H9 (cell line): ENCODE measurements at regions not wholly inside any gene's neighbourhood (a gene's known extent, or its start where the extent isn't known, plus 50 kb on each side); places are given as distances from the start of the nearest gene placed in this dataset.

Source experiments
- DNase-seq: peaks from one replicate; pipeline ENCODE4 v3.0.0-alpha.2; 2017
- H2AFZ ChIP-seq: one replicate; pipeline ENCODE4 v1.6.1; 2013; ENCODE audit warnings: mild to moderate bottlenecking, low read length, control low read depth, moderate library complexity
- H2AK5ac ChIP-seq: 2 replicates; pipeline ENCODE4 v1.6.1; 2013; ENCODE audit warnings: low read length, control low read depth, mixed read lengths; ENCODE audit not compliant: insufficient read length
- H2BK120ac ChIP-seq: one replicate; pipeline ENCODE4 v1.6.1; 2013; ENCODE audit warnings: low read depth, mild to moderate bottlenecking, low read length, control low read depth, inconsistent platforms; ENCODE audit not compliant: poor library complexity, severe bottlenecking
- H2BK12ac ChIP-seq: 2 replicates; pipeline ENCODE4 v1.6.1; 2013; ENCODE audit warnings: low read length, control low read depth, mixed read lengths, low read depth; ENCODE audit not compliant: insufficient read length
- H2BK15ac ChIP-seq: 2 replicates; pipeline ENCODE4 v1.6.1; 2013; ENCODE audit warnings: low read depth, low read length, control low read depth
- H2BK20ac ChIP-seq: one replicate; pipeline ENCODE4 v1.6.1; 2013; ENCODE audit warnings: low read depth, mild to moderate bottlenecking, low read length, control low read depth, inconsistent platforms; ENCODE audit not compliant: poor library complexity, severe bottlenecking
- H2BK5ac ChIP-seq: 2 replicates; pipeline ENCODE4 v1.6.1; 2013; ENCODE audit warnings: low read length, control low read depth, mixed read lengths; ENCODE audit not compliant: insufficient read length
- H3K14ac ChIP-seq: 2 replicates; pipeline ENCODE4 v1.6.1; 2013; ENCODE audit warnings: low read length, control low read depth; ENCODE audit not compliant: insufficient read depth
- H3K18ac ChIP-seq: 2 replicates; pipeline ENCODE4 v1.6.1; 2013; ENCODE audit warnings: low read depth, mild to moderate bottlenecking, mixed read lengths, low read length, control low read depth; ENCODE audit not compliant: insufficient read length
- H3K23ac ChIP-seq: 2 replicates; pipeline ENCODE4 v1.6.1; 2013; ENCODE audit warnings: low read length, control low read depth, mixed read lengths, low read depth; ENCODE audit not compliant: insufficient read length
- H3K23me2 ChIP-seq: 2 replicates; pipeline ENCODE4 v1.6.1; 2013; ENCODE audit warnings: low read depth, mild to moderate bottlenecking, mixed read lengths, low read length, control low read depth; ENCODE audit not compliant: insufficient read length, poor library complexity, severe bottlenecking
- H3K27ac ChIP-seq: 2 replicates; pipeline ENCODE4 v1.5.1; 2013; ENCODE audit warnings: low read length, control low read depth, mixed read lengths, low read depth; ENCODE audit not compliant: insufficient read length
- H3K27me3 ChIP-seq: 2 replicates; pipeline ENCODE4 v1.6.1; 2013; ENCODE audit warnings: low read length, control low read depth, inconsistent platforms; ENCODE audit not compliant: insufficient read depth
- H3K4ac ChIP-seq: 2 replicates; pipeline ENCODE4 v1.6.1; 2013; ENCODE audit warnings: low read depth, mild to moderate bottlenecking, control low read depth, inconsistent platforms, low read length, moderate library complexity
- H3K4me1 ChIP-seq: 2 replicates; pipeline ENCODE4 v1.6.1; 2013; ENCODE audit warnings: low read length, control low read depth, inconsistent platforms; ENCODE audit not compliant: insufficient read depth
- H3K4me2 ChIP-seq: 2 replicates; pipeline ENCODE4 v1.6.1; 2013; ENCODE audit warnings: low read length, control low read depth, mixed read lengths; ENCODE audit not compliant: insufficient read length, insufficient read depth
- H3K56ac ChIP-seq: 2 replicates; pipeline ENCODE4 v1.6.1; 2013; ENCODE audit warnings: low read depth, mild to moderate bottlenecking, mixed read lengths, low read length, control low read depth; ENCODE audit not compliant: insufficient read length
- H3K79me1 ChIP-seq: 2 replicates; pipeline ENCODE4 v1.6.1; 2013; ENCODE audit warnings: low read depth, mild to moderate bottlenecking, moderate library complexity, low read length, control low read depth, inconsistent platforms; ENCODE audit not compliant: insufficient read depth, poor library complexity, severe bottlenecking
- H3K79me2 ChIP-seq: 2 replicates; pipeline ENCODE4 v1.6.1; 2013; ENCODE audit warnings: low read length, control low read depth, inconsistent platforms; ENCODE audit not compliant: insufficient read depth
- H3K9ac ChIP-seq: 2 replicates; pipeline ENCODE4 v1.6.1; 2013; ENCODE audit warnings: low read length, control low read depth, mixed read lengths; ENCODE audit not compliant: insufficient read length; ENCODE audit errors: extremely low read depth
- H3K9me3 ChIP-seq: one replicate; pipeline ENCODE4 v1.6.1; 2013; ENCODE audit warnings: low read depth, low read length, inconsistent platforms; ENCODE audit not compliant: control insufficient read depth
- H3T11ph ChIP-seq: one replicate; pipeline ENCODE4 v1.6.1; 2013; ENCODE audit warnings: mild to moderate bottlenecking, low read length, control low read depth, inconsistent platforms
- H4K20me1 ChIP-seq: one replicate; pipeline ENCODE4 v1.6.1; 2013; ENCODE audit not compliant: control insufficient read depth, insufficient read length, insufficient read depth
- H4K5ac ChIP-seq: 2 replicates; pipeline ENCODE4 v1.6.1; 2013; ENCODE audit warnings: low read depth, mild to moderate bottlenecking, mixed read lengths, low read length, control low read depth; ENCODE audit not compliant: insufficient read length
- H4K8ac ChIP-seq: replicated peaks from 2 replicates; pipeline ENCODE4 v1.6.1; 2013; ENCODE audit warnings: low read length, control low read depth, mixed read lengths, low read depth; ENCODE audit not compliant: insufficient read length
- H4K91ac ChIP-seq: 2 replicates; pipeline ENCODE4 v1.6.1; 2013; ENCODE audit warnings: low read depth, mild to moderate bottlenecking, moderate library complexity, mixed read lengths, low read length, control low read depth; ENCODE audit not compliant: insufficient read length
- H3K27ac Mint-ChIP-seq, 3 experiments: 2 replicates in 2 of 3; 3 replicates in 1 of 3; pipeline ENCODE4 v1.8.0; 2020 to 2021; ENCODE audit warnings: mixed read lengths in 3 of 3, mild to moderate bottlenecking in 1 of 3, moderate library complexity in 1 of 3
- H3K27me3 Mint-ChIP-seq: 2 replicates; pipeline ENCODE4 v1.8.0; 2021; ENCODE audit warnings: low read depth, mild to moderate bottlenecking, moderate library complexity, mixed read lengths
- H3K36me3 Mint-ChIP-seq, 3 experiments: 2 replicates in 2 of 3; 3 replicates in 1 of 3; pipeline ENCODE4 v1.8.0; 2020 to 2021; ENCODE audit warnings: low read depth in 3 of 3, mixed read lengths in 3 of 3; ENCODE audit not compliant: insufficient read depth in 1 of 3
- H3K4me1 Mint-ChIP-seq, 2 experiments: 2 replicates each; pipeline ENCODE4 v1.8.0; 2020; ENCODE audit warnings: mixed read lengths in 2 of 2
- H3K4me3 Mint-ChIP-seq, 2 experiments: 2 replicates in 1 of 2; 3 replicates in 1 of 2; pipeline ENCODE4 v1.8.0; 2020 to 2021; ENCODE audit warnings: mild to moderate bottlenecking in 2 of 2, mixed read lengths in 2 of 2, moderate library complexity in 1 of 2
- H3K9me3 Mint-ChIP-seq, 2 experiments: 2 replicates in 1 of 2; 3 replicates in 1 of 2; pipeline ENCODE4 v1.8.0; 2020; ENCODE audit warnings: mild to moderate bottlenecking in 2 of 2, mixed read lengths in 2 of 2, moderate library complexity in 1 of 2
- CTCF ChIP-seq: fragments of 200-600 bp; sonication (generic); conservative IDR thresholded peaks from 3 replicates; pipeline ENCODE4 v1.8.0; 2021; ENCODE audit warnings: antibody characterized with exemption, mild to moderate bottlenecking
- WGBS: extraction: QIAGEN DNeasy Blood & Tissue Kit; methylation state at CpG from one replicate; pipeline ENCODE4 v1.1.7; 2013; ENCODE audit warnings: missing lambda C conversion rate, low lambda C conversion rate, mixed read lengths; ENCODE audit not compliant: insufficient read length; ENCODE audit errors: extremely low coverage; 5-methylcytosine and 5-hydroxymethylcytosine counted together

- no peak overlapping the region for H3T11ph ChIP-seq
These were observed 146.4 kb upstream of the STXBP5 start for GRCh38 chr6:147057705-147058342.

More at GRCh38 chr6:147057705-147058342, 146.4 kb upstream of the STXBP5 start:
- H2AK5ac ChIP-seq = no peak overlapping the region
- Mint-ChIP-seq H3K27me3 (no peaks in the 10 kb centered on the region; the same call in 1 of the 2 replicates), H3K36me3 (no peaks in the 10 kb centered on the region), H3K4me1 (peaks cover 28 to 30% of the 10 kb centered on the region in 2 experiments), H3K9me3 (no peaks in the 10 kb centered on the region), H3K4me3 (no peak overlapping the region), H3K27ac (peak overlapping the region in 1 of 3 experiments; percentile 60; a peak in 1 of 7 replicates)
- no peaks in the 10 kb centered on the region for H3K79me2 ChIP-seq
- H3K4me1 ChIP-seq = peaks cover 8% of the 10 kb centered on the region; the same call in 1 of the 2 replicates
- no peak overlapping the region for H3K56ac ChIP-seq
- no peak overlapping the region for H3K4me2 ChIP-seq
- H4K5ac ChIP-seq = no peak overlapping the region
- no peak overlapping the region for H2AFZ ChIP-seq
- H4K91ac ChIP-seq = no peak overlapping the region
- no peaks in the 10 kb centered on the region for H3K79me1 ChIP-seq
- no peaks in the 10 kb centered on the region for H3K27me3 ChIP-seq
- no peak overlapping the region for H2BK12ac ChIP-seq
- no peak overlapping the region for H2BK20ac ChIP-seq
- H3K9me3 ChIP-seq = no peaks in the 10 kb centered on the region
- no peak overlapping the region for H2BK120ac ChIP-seq
- no peaks in the 10 kb centered on the region for H3K23me2 ChIP-seq
- H3K9ac ChIP-seq = no peak overlapping the region
- no peaks in the 10 kb centered on the region for H4K20me1 ChIP-seq
- WGBS = no CpG with 5 or more reads among the region's 3 CpGs
- no peak overlapping the region for H3K4ac ChIP-seq
- H2BK5ac ChIP-seq = no peak overlapping the region
- no peak overlapping the region for H4K8ac ChIP-seq
- no peak overlapping the region for H3K23ac ChIP-seq
- H3K27ac ChIP-seq = no peak overlapping the region
- no peak overlapping the region for H3K14ac ChIP-seq
- H3K18ac ChIP-seq = no peak overlapping the region
- no peak for TF ChIP-seq CTCF
- DNase-seq = no peak
- no peak overlapping the region for H2BK15ac ChIP-seq
